ENCODE measurements at regions not wholly inside any gene's neighbourhood (a gene's known extent, or its start where the extent isn't known, plus 50 kb on each side); places are given as distances from the start of the nearest gene placed in this dataset.

- no peaks in the 10 kb centered on the region for H3K9me3 ChIP-seq (ENCODE audit: severe bottlenecking)
- no peaks in the 10 kb centered on the region for H3K27me3 ChIP-seq (ENCODE audit: insufficient read depth, poor library complexity, severe bottlenecking)
- DNase-seq (ENCODE audit: low spot score) (no peak), ATAC-seq (ENCODE audit: low read depth) (no peak)
- TF ChIP-seq CTCF (IDR thresholded peaks at IDR 0.05; ENCODE audit: poor library complexity, severe bottlenecking) = no peak
- H3K4me3 ChIP-seq (ENCODE audit: severe bottlenecking) = no peak overlapping the region
- H3K27ac ChIP-seq (ENCODE audit: poor library complexity, severe bottlenecking) = no peak overlapping the region
- H3K36me3 ChIP-seq (ENCODE audit: low read depth) = no peaks in the 10 kb centered on the region
- H3K4me1 ChIP-seq (ENCODE audit: insufficient read depth, poor library complexity, severe bottlenecking) = no peaks in the 10 kb centered on the region
Observed at GRCh38 chr15:95864467-95864886, 466.0 kb upstream of the NR2F2 start.

DNA sequence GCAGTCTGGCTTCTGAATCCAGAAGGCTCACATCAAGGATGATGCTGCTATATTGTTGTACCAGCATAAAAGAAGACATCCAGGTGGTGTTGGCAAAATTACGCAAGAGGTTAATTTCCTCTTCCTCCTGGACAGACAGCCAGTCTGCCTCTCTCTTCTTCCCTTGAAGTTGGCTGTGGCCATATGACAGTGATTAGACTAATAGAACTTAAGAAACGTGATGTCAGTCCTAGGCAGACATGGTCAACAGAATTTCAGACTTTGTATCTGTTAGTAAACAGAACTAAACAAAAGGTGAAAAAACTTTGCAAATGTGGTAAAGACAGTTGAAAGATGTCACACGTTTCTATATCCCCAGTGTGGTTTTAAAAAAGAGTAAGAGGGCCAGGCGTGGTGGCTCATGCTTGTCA, 465.2 kb upstream of the NR2F2 start:
- Histone ChIP-seq H3K4me1 (ENCODE audit: insufficient read depth, poor library complexity, severe bottlenecking) (no peaks in the 10 kb centered on the region), H3K27me3 (ENCODE audit: insufficient read depth, poor library complexity, severe bottlenecking) (no peaks in the 10 kb centered on the region), H3K4me3 (ENCODE audit: severe bottlenecking) (no peak overlapping the region), H3K27ac (ENCODE audit: poor library complexity, severe bottlenecking) (no peak overlapping the region), H3K9me3 (ENCODE audit: severe bottlenecking) (no peaks in the 10 kb centered on the region), H3K36me3 (ENCODE audit: low read depth) (no peaks in the 10 kb centered on the region)
- no peak for TF ChIP-seq CTCF (IDR thresholded peaks at IDR 0.05; ENCODE audit: poor library complexity, severe bottlenecking)
- ATAC-seq (ENCODE audit: low read depth) = no peak
- no peak for DNase-seq (ENCODE audit: low spot score)

DNA sequence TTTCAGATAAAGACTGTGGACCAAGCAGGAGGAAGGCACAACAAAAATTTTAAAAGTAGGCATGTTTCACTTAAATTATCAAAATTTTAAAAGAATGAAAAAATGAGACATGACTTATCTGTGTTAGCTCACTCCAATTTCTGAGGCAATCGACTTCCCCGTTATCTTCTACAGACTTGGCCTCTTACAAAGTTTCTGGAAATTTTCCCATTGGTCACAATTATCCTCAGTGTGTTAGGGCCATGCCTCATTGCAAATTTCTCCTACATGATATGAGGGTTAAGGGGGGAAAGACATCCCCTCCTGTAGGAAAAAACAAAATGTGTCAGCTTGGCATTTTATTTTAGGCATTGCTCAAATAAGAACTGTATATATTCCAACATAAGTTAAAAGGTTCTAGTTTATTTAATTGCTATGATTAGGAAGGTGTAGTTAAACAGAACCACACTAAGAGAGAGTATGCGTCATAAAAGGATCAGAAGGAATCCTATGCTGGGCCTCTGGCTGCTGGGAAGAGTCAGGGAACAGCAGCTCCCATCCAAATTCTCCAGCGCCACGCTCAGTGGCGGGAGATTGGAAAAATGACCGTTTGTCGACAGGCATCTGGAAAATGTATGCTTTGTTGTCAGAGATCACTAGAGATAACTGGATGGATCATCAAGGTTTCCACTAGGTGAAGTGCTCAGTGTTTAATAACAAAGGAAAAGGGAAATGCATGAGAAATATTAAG, 463.6 kb upstream of the NR2F2 start:
- Histone ChIP-seq H3K36me3 (ENCODE audit: low read depth) (no peaks in the 10 kb centered on the region), H3K9me3 (ENCODE audit: severe bottlenecking) (no peaks in the 10 kb centered on the region), H3K4me1 (ENCODE audit: insufficient read depth, poor library complexity, severe bottlenecking) (no peaks in the 10 kb centered on the region), H3K27me3 (ENCODE audit: insufficient read depth, poor library complexity, severe bottlenecking) (no peaks in the 10 kb centered on the region), H3K4me3 (ENCODE audit: severe bottlenecking) (no peak overlapping the region), H3K27ac (ENCODE audit: poor library complexity, severe bottlenecking) (no peak overlapping the region)
- DNase-seq (ENCODE audit: low spot score) (no peak), ATAC-seq (ENCODE audit: low read depth) (no peak)
- no peak for TF ChIP-seq CTCF (IDR thresholded peaks at IDR 0.05; ENCODE audit: poor library complexity, severe bottlenecking)

- Histone ChIP-seq H3K4me1 (ENCODE audit: insufficient read depth, poor library complexity, severe bottlenecking) (peaks cover 10% of the 10 kb centered on the region), H3K4me3 (ENCODE audit: severe bottlenecking) (no peak overlapping the region), H3K9me3 (ENCODE audit: severe bottlenecking) (no peaks in the 10 kb centered on the region), H3K36me3 (ENCODE audit: low read depth) (no peaks in the 10 kb centered on the region), H3K27ac (ENCODE audit: poor library complexity, severe bottlenecking) (no peak overlapping the region), H3K27me3 (ENCODE audit: insufficient read depth, poor library complexity, severe bottlenecking) (no peaks in the 10 kb centered on the region)
- no peak for TF ChIP-seq CTCF (IDR thresholded peaks at IDR 0.05; ENCODE audit: poor library complexity, severe bottlenecking)
- ATAC-seq (ENCODE audit: low read depth) (no peak), DNase-seq (ENCODE audit: low spot score) (no peak)
Observed at GRCh38 chr15:95868450-95868849, 462.1 kb upstream of the NR2F2 start.

- H3K9me3 ChIP-seq (ENCODE audit: severe bottlenecking) = no peaks in the 10 kb centered on the region
- no peaks in the 10 kb centered on the region for H3K27me3 ChIP-seq (ENCODE audit: insufficient read depth, poor library complexity, severe bottlenecking)
- no peak overlapping the region for H3K27ac ChIP-seq (ENCODE audit: poor library complexity, severe bottlenecking)
- no peak for TF ChIP-seq CTCF (IDR thresholded peaks at IDR 0.05; ENCODE audit: poor library complexity, severe bottlenecking)
- H3K4me1 ChIP-seq (ENCODE audit: insufficient read depth, poor library complexity, severe bottlenecking) = peaks cover 10% of the 10 kb centered on the region
- H3K36me3 ChIP-seq (ENCODE audit: low read depth) = no peaks in the 10 kb centered on the region
- H3K4me3 ChIP-seq (ENCODE audit: severe bottlenecking) = no peak overlapping the region
- ATAC-seq (ENCODE audit: low read depth) (no peak), DNase-seq (ENCODE audit: low spot score) (no peak)
Observed at GRCh38 chr15:95868970-95869369, 461.5 kb upstream of the NR2F2 start.
